ENCODE measurements at regions not wholly inside any gene's neighbourhood (a gene's known extent, or its start where the extent isn't known, plus 50 kb on each side); places are given as distances from the start of the nearest gene placed in this dataset.
"Not testable (repeated sequence)": the region's sequence is repeated elsewhere in the genome, so short reads cannot be mapped to it uniquely, and the experiment has no call there.

GRCh38 chr4:38468339-38468866 lies 195.6 kb upstream of the KLF3 start:
- Mint-ChIP-seq H3K27ac (peak overlapping the region; percentile 9), H3K4me3 (no peak overlapping the region), H3K4me1 (ENCODE audit: unreplicated experiment) (peaks cover 6% of the 10 kb centered on the region), H3K27me3 (no peaks in the 10 kb centered on the region), H3K36me3 (no peaks in the 10 kb centered on the region), H3K9me3 (peaks cover 14% of the 10 kb centered on the region)
- DNase-seq (ENCODE audit: extremely low spot score, unreplicated experiment), result no peak
- TF ChIP-seq, protein P1, sequence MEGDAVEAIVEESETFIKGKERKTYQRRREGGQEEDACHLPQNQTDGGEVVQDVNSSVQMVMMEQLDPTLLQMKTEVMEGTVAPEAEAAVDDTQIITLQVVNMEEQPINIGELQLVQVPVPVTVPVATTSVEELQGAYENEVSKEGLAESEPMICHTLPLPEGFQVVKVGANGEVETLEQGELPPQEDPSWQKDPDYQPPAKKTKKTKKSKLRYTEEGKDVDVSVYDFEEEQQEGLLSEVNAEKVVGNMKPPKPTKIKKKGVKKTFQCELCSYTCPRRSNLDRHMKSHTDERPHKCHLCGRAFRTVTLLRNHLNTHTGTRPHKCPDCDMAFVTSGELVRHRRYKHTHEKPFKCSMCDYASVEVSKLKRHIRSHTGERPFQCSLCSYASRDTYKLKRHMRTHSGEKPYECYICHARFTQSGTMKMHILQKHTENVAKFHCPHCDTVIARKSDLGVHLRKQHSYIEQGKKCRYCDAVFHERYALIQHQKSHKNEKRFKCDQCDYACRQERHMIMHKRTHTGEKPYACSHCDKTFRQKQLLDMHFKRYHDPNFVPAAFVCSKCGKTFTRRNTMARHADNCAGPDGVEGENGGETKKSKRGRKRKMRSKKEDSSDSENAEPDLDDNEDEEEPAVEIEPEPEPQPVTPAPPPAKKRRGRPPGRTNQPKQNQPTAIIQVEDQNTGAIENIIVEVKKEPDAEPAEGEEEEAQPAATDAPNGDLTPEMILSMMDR (conservative IDR thresholded peaks at IDR 0.05), result no peak

DNA sequence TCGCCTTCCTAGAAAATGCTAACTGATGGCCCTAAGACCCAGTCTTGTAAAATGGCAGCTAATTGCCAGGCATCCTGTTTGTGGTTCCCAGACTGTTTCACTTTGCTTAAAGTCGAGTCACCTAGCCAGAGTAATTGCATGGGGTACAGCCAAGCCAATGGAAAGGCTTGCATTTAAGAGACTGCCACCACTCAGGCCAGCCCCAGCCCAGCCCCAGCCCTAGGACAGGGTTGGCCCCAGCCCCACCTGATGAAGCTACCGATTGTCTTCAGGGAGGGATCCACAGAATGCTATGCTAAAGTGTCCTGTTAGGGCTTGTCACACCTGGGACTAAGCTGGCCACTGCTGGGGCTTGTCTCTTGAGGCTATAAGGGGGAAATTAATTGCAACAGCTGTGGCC lies 194.6 kb upstream of the KLF3 start:
- no peak overlapping the region for H3K27ac Mint-ChIP-seq
- H3K27me3 Mint-ChIP-seq, result no peaks in the 10 kb centered on the region
- TF ChIP-seq, protein P1 (conservative IDR thresholded peaks at IDR 0.05), result no peak
- H3K9me3 Mint-ChIP-seq, result peaks cover 12% of the 10 kb centered on the region
- H3K4me1 Mint-ChIP-seq (ENCODE audit: unreplicated experiment), result peaks cover 6% of the 10 kb centered on the region
- H3K36me3 Mint-ChIP-seq, result no peaks in the 10 kb centered on the region
- DNase-seq (ENCODE audit: extremely low spot score, unreplicated experiment), result no peak
- H3K4me3 Mint-ChIP-seq, result no peak overlapping the region

DNA sequence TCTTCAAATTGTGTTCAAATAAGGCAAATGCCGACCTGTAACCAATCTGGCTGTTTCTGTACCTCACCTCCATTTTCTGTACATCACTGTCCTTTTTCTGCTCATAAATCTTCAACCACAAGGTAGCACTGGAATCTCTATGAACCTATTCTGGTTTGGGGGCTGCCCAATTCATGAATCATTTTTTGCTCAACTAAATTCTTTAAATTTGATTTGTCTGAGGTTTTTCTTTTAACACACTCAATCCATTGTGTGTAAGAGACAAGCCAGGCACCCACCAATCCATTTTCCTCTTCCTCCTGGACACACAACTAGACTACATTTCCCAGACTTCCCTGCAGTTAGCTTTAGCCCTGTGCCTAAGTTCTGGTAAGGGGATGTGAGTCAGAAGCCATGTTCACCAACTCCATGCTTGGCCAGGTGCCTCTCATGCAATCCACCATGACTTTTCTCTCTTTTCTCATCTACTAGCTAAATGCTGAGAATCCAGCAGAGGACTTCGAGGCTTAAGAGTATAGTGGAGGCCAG lies 193.2 kb upstream of the KLF3 start:
- H3K4me1 Mint-ChIP-seq (ENCODE audit: unreplicated experiment), result no peaks in the 10 kb centered on the region
- TF ChIP-seq, protein P1 (conservative IDR thresholded peaks at IDR 0.05), result no peak
- H3K4me3 Mint-ChIP-seq, result no peak overlapping the region
- DNase-seq (ENCODE audit: extremely low spot score, unreplicated experiment), result no peak
- H3K27ac Mint-ChIP-seq, result no peak overlapping the region
- peaks cover 5% of the 10 kb centered on the region for H3K36me3 Mint-ChIP-seq
- peaks cover 3% of the 10 kb centered on the region for H3K27me3 Mint-ChIP-seq
- peaks cover 13% of the 10 kb centered on the region for H3K9me3 Mint-ChIP-seq

GRCh38 chr4:38482696-38483095 lies 181.3 kb upstream of the KLF3 start:
- TF ChIP-seq, protein P1 (conservative IDR thresholded peaks at IDR 0.05), result no peak
- Mint-ChIP-seq H3K27ac (no peak overlapping the region), H3K36me3 (no peaks in the 10 kb centered on the region), H3K4me1 (ENCODE audit: unreplicated experiment) (no peaks in the 10 kb centered on the region), H3K4me3 (no peak overlapping the region), H3K27me3 (no peaks in the 10 kb centered on the region), H3K9me3 (peaks cover 6% of the 10 kb centered on the region)
- DNase-seq (ENCODE audit: extremely low spot score, unreplicated experiment), result no peak

DNA sequence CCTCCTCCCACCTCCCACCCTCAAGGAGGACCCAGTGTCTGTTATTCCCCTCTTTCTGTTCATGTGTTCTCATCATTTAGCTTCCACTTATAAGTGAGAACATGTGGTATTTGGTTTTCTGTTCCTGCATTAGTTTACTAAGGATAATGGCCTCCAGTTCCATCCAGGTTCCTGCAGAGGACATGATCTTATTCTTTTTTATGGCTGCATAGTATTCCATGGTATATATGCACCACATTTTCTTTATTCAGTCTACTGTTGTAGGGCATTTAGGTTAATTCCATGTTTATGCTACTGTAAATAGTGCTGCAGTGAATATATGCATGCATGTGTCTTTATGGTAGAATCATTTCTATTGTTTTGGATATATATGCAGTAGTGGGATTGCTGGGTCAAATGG lies 180.4 kb upstream of the KLF3 start:
- not testable (repeated sequence) for DNase-seq (ENCODE audit: extremely low spot score, unreplicated experiment); H3K9me3 Mint-ChIP-seq; H3K27me3 Mint-ChIP-seq; H3K4me1 Mint-ChIP-seq (ENCODE audit: unreplicated experiment); H3K36me3 Mint-ChIP-seq; H3K27ac Mint-ChIP-seq; H3K4me3 Mint-ChIP-seq

DNA sequence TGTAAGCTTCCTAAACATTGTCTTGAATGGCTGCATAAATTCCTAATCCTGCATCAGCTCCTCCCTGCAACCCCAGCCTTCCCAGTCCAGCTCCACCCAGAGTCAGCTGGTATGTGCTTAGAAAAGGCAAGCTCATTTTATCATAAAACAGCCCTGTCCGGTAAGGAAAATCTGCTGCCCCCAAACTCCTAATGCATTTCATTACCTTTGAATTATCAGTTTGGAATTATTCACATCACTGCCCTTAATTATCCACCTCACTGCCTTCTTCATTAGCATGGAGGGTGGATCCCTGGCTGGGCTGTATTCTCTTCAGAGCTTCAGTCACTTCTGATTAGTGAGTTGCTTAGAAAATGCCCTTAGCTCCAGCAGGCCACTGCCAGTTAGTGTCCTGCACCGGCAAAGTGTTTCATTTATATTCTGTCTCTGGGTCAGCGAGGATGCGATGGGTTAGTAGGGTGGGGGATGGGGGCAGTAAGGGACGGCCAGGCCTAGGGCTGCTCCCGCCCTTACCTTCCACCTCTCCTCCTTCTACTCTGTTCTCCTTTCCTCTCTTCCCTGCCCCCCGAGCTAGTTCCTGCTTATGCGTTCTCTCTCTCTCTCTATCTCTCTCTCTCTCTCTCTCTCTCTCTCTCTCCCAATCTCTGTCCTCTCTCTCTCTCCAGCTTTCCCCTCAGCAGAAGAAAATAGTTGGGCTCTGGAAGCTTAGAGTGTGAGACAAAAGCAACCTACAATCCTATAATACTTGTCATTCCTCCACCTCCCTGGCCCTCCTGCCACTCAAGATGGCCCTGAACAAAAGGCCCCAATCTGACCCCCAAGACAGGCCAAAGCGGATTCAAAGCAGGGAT lies 174.8 kb upstream of the KLF3 start:
- Mint-ChIP-seq H3K27ac (peak overlapping the region; percentile 50), H3K4me3 (peak overlapping the region; percentile 24), H3K27me3 (no peaks in the 10 kb centered on the region), H3K4me1 (ENCODE audit: unreplicated experiment) (peaks cover 18% of the 10 kb centered on the region), H3K36me3 (no peaks in the 10 kb centered on the region), H3K9me3 (peaks cover 4% of the 10 kb centered on the region)
- no peak for DNase-seq (ENCODE audit: extremely low spot score, unreplicated experiment)
- TF ChIP-seq, protein P1 (conservative IDR thresholded peaks at IDR 0.05), result no peak

All from type B pancreatic cell (in vitro differentiated cells).